ENCODE measurements at regions not wholly inside any gene's neighbourhood (a gene's known extent, or its start where the extent isn't known, plus 50 kb on each side); places are given as distances from the start of the nearest gene placed in this dataset.

DNA sequence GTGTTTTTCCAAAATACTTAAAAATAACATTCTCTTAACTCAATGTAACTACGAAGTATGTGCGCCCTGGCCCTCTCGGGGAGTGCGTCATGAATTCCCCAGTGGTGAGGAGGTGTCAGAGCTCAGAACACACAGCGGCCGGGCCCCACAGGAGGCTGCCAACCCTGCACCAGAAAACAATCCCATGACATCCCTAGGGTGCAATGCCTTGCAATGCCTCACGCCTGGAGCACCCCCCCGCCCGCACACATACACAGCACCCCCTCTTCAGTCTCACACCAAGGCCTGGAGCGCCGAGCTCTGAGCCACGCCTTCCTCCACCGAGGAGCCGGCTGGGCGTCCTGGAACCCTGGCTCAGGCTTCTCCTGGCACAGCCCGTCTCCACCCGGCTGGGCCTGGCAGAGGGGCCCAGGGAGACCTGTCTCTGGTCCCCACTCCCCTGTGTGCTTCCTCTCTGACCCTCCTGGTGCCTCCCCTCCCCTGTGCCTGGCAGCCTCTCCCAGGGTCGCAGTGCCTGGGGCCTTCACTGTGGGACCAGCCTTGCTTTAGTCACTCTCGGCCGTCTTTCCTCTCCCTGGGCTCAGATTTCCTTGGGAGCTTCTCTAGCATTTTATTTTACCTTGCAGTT, 108.2 kb upstream of the ADRA2C start:
- TF ChIP-seq GATA2 (IDR thresholded peaks at IDR 0.05; ENCODE audit: low read depth, low read length) (no peak), GATA3 (IDR thresholded peaks at IDR 0.05; ENCODE audit: low read depth, low read length) (no peak)

All from SH-SY5Y (cell line).